OCI-LY3 (cell line): ENCODE measurements at regions not wholly inside any gene's neighbourhood (a gene's known extent, or its start where the extent isn't known, plus 50 kb on each side); places are given as distances from the start of the nearest gene placed in this dataset.

Experiments
- H2AFZ ChIP-seq: fragments of 200-600, 300-600 bp; shearing (Covaris generic); 2 replicates; pipeline ENCODE4 v1.6.0; 2014; ENCODE audit warnings: antibody characterized with exemption, low read depth, low read length
- H3K27ac ChIP-seq: fragments of 200-600, 300-600 bp; sonication (generic); 2 replicates; pipeline ENCODE4 v1.5.1; 2014; ENCODE audit warnings: mild to moderate bottlenecking, low read length, moderate library complexity, mixed read lengths
- H3K27me3 ChIP-seq: fragments of 200-600, 300-600 bp; sonication (generic); 2 replicates; pipeline ENCODE4 v1.6.1; 2014; ENCODE audit warnings: low read depth, low read length, mixed read lengths
- H3K36me3 ChIP-seq: fragments of 200-600, 300-600 bp; sonication (generic); replicated peaks from 2 replicates; pipeline ENCODE3; 2014; ENCODE audit warnings: low read depth, low read length, mixed read lengths
- H3K4me1 ChIP-seq: fragments of 300-600, 200-600 bp; sonication (generic); 2 replicates; pipeline ENCODE4 v1.6.1; 2014; ENCODE audit warnings: low read length, mixed read lengths
- H3K4me2 ChIP-seq: fragments of 200-600, 300-600 bp; sonication (generic); 2 replicates; pipeline ENCODE4 v1.6.1; 2014; ENCODE audit warnings: low read length, mixed read lengths
- H3K4me3 ChIP-seq: fragments of 300-600, 200-600 bp; sonication (generic); 2 replicates; pipeline ENCODE4 v1.5.1; 2014; ENCODE audit warnings: antibody characterized with exemption, mild to moderate bottlenecking, low read length, moderate library complexity
- H3K79me2 ChIP-seq: fragments of 300-600, 200-600 bp; shearing (Covaris generic); 2 replicates; pipeline ENCODE4 v1.6.1; 2014; ENCODE audit warnings: mild to moderate bottlenecking, low read length, mixed read lengths
- H3K9ac ChIP-seq: fragments of 300-600, 200-600 bp; shearing (Covaris generic); 2 replicates; pipeline ENCODE4 v1.6.0; 2014; ENCODE audit warnings: mild to moderate bottlenecking, low read length, moderate library complexity
- H3K9me3 ChIP-seq: fragments of 200-600, 300-600 bp; shearing (Covaris generic); 2 replicates; pipeline ENCODE4 v1.6.1; 2014; ENCODE audit warnings: low read length, mixed read lengths; ENCODE audit not compliant: insufficient read depth
- H4K20me1 ChIP-seq: fragments of 200-600, 300-600 bp; sonication (generic); 2 replicates; pipeline ENCODE4 v1.6.1; 2016; ENCODE audit warnings: low read length, mixed read lengths; ENCODE audit not compliant: insufficient read depth
- EZH2phosphoT487 ChIP-seq: fragments of 200-600 bp; shearing (Covaris generic); IDR thresholded peaks from 2 replicates; pipeline ENCODE4 v1.6.1; 2018; ENCODE audit warnings: antibody characterized with exemption, mixed run types, low read depth
- TF ChIP-seq, protein P1 (sequence below): fragments of 200-600, 300-600 bp; sonication (generic); IDR thresholded peaks from 2 replicates; pipeline ENCODE4 v1.5.1; 2014; ENCODE audit warnings: antibody characterized with exemption, low read length, low read depth

DNA sequence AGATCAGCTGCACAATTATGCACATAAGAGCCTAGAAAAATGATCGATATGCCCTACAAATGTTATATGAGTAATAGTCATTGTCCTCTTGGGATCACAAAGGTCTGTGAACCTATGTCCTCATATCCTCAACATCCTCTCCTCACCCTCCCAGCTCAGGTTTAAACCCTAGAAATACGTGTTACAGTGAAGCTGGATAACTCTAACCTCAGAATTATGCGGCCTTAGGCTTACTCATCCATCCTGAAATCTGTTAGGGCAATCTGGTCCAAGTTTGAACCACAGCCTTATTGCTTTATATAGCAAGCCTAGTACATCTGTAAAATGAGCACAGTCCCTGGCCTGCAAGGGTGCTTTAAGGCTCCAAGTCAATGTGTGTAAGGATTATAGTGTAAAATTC lies 84.2 kb upstream of the FRMD4A start:
- H3K27ac ChIP-seq = no peak overlapping the region
- H2AFZ ChIP-seq = no peak overlapping the region
- TF ChIP-seq EZH2phosphoT487 = no peak
- TF ChIP-seq, protein P1, sequence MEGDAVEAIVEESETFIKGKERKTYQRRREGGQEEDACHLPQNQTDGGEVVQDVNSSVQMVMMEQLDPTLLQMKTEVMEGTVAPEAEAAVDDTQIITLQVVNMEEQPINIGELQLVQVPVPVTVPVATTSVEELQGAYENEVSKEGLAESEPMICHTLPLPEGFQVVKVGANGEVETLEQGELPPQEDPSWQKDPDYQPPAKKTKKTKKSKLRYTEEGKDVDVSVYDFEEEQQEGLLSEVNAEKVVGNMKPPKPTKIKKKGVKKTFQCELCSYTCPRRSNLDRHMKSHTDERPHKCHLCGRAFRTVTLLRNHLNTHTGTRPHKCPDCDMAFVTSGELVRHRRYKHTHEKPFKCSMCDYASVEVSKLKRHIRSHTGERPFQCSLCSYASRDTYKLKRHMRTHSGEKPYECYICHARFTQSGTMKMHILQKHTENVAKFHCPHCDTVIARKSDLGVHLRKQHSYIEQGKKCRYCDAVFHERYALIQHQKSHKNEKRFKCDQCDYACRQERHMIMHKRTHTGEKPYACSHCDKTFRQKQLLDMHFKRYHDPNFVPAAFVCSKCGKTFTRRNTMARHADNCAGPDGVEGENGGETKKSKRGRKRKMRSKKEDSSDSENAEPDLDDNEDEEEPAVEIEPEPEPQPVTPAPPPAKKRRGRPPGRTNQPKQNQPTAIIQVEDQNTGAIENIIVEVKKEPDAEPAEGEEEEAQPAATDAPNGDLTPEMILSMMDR = no peak
- H4K20me1 ChIP-seq = no peaks in the 10 kb centered on the region
- H3K36me3 ChIP-seq = no peaks in the 10 kb centered on the region
- H3K27me3 ChIP-seq = peaks cover 12% of the 10 kb centered on the region; the same call in 1 of the 2 replicates
- H3K9me3 ChIP-seq = no peaks in the 10 kb centered on the region
- H3K9ac ChIP-seq = no peak overlapping the region
- no peak overlapping the region for H3K4me3 ChIP-seq
- no peaks in the 10 kb centered on the region for H3K4me1 ChIP-seq
- H3K4me2 ChIP-seq = no peak overlapping the region
- H3K79me2 ChIP-seq = no peaks in the 10 kb centered on the region

- no peak overlapping the region for H2AFZ ChIP-seq
- no peaks in the 10 kb centered on the region for H3K36me3 ChIP-seq
- TF ChIP-seq, protein P1 = no peak
- TF ChIP-seq EZH2phosphoT487 = no peak
- H3K4me2 ChIP-seq = no peak overlapping the region
- H3K27me3 ChIP-seq = peaks cover 12% of the 10 kb centered on the region; the same call in 1 of the 2 replicates
- no peaks in the 10 kb centered on the region for H4K20me1 ChIP-seq
- no peak overlapping the region for H3K4me3 ChIP-seq
- H3K4me1 ChIP-seq = no peaks in the 10 kb centered on the region; the same call in 1 of the 2 replicates
- no peak overlapping the region for H3K9ac ChIP-seq
- H3K9me3 ChIP-seq = no peaks in the 10 kb centered on the region
- H3K79me2 ChIP-seq = no peaks in the 10 kb centered on the region
- H3K27ac ChIP-seq = no peak overlapping the region
Observed at GRCh38 chr10:14413523-14413922, 82.8 kb upstream of the FRMD4A start.

GRCh38 chr10:14412624-14413023 lies 81.9 kb upstream of the FRMD4A start:
- Histone ChIP-seq H3K9me3 (no peaks in the 10 kb centered on the region), H2AFZ (no peak overlapping the region), H3K4me2 (no peak overlapping the region), H3K9ac (no peak overlapping the region), H3K4me3 (no peak overlapping the region), H4K20me1 (no peaks in the 10 kb centered on the region), H3K27ac (no peak overlapping the region), H3K79me2 (no peaks in the 10 kb centered on the region), H3K27me3 (peaks cover 12% of the 10 kb centered on the region; the same call in 1 of the 2 replicates), H3K36me3 (no peaks in the 10 kb centered on the region), H3K4me1 (peaks cover 3% of the 10 kb centered on the region; the same call in 1 of the 2 replicates)
- no peak for TF ChIP-seq EZH2phosphoT487
- TF ChIP-seq, protein P1 = no peak

DNA sequence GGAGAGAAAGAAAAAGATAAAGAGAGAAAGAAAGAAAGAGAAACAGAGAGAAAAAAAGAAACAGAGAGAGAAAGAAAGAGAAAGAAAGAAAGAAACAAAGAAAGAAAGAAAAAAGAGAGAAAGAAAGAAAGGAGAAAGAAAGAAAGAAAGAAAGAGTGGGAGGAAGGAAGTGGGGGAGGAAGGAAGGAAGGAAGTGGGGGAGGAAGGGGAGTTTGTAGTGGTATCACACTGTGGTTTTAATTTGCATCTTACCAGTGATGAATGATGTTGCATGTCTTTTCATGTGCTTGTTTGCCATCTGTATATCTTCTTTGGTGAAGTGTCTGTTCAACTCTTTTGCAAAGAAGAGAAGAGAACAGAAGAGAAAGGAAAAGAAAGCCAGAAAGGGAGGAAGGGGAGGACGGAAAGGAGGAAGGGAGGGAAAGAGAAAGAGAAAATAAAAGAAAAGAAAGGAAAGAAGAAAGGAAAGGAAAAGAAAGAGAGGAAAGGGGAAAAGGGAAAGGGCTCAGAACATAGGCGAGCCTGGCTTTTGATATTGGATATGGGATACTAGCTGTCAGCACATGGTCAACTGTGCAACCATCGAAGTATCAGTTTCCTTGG lies 79.2 kb upstream of the FRMD4A start:
- Histone ChIP-seq H3K4me2 (no peak overlapping the region), H3K4me1 (peaks cover 3% of the 10 kb centered on the region; the same call in 1 of the 2 replicates), H3K27me3 (peaks cover 18% of the 10 kb centered on the region; the same call in 1 of the 2 replicates)

More for the DNA sequence above, 79.2 kb upstream of the FRMD4A start:
- no peak overlapping the region for H3K27ac ChIP-seq
- H4K20me1 ChIP-seq = no peaks in the 10 kb centered on the region
- H3K36me3 ChIP-seq = no peaks in the 10 kb centered on the region
- H3K4me3 ChIP-seq = no peak overlapping the region
- TF ChIP-seq EZH2phosphoT487 = no peak
- TF ChIP-seq, protein P1 = no peak
- H3K9ac ChIP-seq = no peak overlapping the region
- no peak overlapping the region for H2AFZ ChIP-seq
- no peaks in the 10 kb centered on the region for H3K9me3 ChIP-seq
- H3K79me2 ChIP-seq = no peaks in the 10 kb centered on the region
